ENCODE measurements at regions not wholly inside any gene's neighbourhood (a gene's known extent, or its start where the extent isn't known, plus 50 kb on each side); places are given as distances from the start of the nearest gene placed in this dataset.

DNA sequence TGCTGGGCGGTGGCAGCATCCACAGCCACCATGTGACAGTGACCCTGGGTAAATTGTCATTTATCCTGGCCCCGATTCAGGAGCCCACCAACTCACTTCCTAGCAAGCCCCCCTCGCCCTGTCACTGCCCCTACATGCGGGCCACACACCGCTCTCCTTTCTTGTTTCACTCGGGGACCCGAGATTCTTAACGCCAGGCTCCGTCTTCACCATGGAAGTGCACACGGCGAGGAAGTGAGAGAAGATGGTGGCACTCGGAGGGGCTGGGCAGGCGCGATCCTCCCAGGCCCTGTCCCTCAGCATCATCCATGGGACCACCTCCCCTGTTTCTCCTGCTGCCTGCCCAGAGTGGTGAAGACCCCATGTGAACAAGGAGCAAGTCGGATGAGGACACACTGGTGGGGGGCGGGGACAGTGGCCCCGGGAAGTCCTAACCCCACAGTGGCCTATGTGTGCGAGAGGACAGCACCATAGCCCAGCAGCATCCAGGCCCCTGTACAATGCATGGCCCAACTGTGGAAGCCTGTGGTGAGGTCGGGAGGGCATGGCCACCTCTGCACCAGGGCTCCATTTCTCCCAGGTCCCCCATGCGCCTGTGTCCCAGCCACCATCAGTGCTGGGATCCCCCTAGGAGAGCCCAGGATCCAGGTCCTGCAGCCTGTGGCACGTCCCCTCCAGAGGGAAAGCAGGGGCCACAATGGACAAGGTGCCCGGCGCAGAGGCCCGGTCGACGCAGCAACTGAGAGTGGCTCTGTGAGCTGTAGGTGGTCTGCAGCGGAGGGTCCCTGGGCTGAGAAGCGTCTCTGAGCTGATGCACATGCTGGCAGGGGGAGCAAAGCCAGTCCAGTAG, 262.8 kb downstream of the BRD1 start:
- DNase-seq = no peak

DNA sequence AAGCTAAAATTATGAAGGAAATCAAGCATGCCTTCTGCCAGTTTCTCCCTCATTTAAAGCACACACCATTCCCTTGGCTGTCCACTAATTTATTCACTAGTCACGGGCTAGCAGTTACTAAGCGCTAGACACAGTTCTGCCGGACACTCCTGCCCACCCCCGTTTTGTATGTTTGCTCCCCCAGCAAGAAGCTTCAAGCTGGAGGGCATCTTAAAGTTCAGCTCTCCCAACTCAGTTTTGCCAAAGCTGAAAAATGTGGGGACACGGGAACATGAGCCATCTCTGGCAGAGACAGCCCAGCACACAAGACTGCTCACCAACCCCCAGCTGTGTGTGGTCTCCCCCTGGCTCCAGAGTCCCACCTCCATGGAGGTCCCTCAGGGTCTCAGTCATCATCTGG, 263.6 kb downstream of the BRD1 start:
- DNase-seq = no peak

DNA sequence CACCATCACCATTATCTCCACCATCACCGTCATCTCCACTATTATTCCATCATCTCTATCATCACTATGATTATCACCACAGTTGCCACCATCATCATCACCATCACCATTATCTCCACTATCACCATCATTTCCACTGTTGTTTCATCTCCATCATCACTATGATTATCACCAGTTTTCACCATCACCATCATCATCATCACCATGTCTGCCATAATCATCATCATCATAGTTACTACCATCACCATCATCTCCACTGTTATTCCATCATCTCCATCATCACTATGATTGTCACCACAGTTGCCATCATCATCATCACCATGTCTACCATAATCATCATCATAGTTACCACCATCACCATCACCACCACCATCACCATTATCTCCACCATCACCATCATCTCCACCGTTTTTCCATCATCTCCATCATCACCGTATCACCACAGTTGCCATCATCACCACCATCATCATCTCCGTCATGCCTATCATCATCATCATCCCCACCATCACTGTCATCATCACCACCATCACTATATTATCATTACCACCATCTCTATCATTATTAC, 264.9 kb downstream of the BRD1 start:
- no peak for DNase-seq

DNA sequence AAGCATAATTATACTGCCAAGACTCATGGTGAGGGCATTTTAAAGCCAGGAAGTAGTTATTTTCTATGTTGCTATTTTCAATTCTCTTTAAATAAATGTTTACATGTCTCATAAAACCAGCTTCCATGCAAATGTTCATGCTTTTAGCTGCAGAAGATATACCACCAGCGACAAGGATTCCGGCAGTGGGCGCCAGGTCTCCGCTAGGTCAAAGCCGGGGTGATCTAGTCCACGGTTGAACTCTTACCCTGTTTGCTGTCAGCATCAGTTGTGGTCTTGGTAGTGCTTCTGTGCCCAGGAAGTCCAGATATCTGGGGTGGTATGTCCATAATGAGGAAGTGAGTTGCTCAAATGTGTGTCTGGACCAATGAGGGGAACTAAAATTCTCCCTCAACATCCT, 265.7 kb downstream of the BRD1 start:
- DNase-seq = no peak

DNA sequence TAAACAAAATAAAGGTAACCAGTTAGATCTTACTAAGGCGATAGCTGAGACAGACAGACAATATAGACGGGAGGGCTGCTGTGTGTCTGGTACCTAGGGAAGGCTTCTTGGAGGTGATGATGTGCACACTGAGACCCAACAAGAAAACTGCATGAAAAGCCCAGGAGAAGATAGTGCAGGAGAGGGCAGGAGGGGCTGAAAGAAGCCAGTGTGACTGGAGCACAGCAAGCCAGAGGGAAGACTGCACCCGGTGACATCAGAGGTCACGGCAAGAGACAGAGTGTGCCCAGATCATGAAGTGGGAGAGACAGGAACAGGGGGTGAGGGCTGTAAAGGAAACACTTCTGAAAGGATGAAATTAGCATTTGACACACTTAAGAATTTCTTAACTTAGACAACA, 266.3 kb downstream of the BRD1 start:
- DNase-seq = no peak

DNA sequence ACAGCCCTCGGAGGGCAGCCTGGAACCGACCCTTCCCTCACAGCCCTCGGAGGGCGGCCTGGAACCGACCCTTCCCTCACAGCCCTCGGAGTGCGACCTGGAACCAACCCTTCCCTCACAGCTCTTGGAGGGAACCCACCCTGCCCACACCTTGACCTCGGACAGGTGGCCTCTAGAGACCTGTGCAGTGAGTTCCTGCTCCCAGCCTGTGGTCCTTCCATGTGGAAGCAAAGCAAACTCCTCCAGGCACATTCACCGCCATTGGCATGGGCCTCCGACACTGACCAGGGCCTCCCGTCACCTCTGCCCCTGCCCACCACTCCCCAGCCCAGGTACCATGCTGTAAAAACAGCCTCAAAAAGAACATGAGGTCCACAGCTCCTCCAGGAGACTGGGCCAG, 272.1 kb downstream of the BRD1 start:
- no peak for DNase-seq

DNA sequence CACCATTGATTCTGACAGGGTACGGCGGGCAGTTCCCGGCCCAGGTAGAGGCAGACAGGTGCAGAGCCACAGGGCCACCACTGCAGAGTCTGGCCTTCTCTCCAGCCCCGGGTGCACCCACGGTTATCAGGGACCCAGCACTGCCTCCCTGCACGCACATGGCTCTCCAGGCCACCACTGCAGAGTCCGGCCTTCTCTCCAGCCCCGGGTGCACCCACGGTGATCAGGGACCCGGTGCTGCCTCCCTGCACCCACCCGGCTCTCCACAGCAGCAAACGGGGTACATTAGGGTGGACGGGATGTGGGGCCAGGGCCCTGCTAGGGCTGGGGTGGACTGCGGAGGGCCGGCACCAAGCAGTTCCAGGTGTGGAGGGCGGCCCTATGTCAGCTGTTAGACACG, 272.9 kb downstream of the BRD1 start:
- no peak for DNase-seq

DNA sequence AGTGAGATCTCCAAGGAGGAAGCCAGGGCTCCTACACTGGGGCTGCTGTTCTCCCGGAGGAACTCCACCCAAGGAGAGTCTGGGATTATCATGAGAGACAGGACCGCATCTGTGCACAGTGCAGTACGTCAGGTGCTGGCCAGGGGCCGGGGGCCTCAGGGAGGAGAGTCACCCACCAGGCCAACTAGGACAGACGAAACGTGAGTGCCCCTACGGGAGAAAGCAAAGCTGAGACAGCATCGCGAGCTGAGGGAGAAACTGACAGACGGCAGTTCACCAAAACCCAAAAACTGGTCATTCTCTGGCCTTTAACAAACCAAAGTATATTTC, 273.4 kb downstream of the BRD1 start:
- DNase-seq = no peak

DNA sequence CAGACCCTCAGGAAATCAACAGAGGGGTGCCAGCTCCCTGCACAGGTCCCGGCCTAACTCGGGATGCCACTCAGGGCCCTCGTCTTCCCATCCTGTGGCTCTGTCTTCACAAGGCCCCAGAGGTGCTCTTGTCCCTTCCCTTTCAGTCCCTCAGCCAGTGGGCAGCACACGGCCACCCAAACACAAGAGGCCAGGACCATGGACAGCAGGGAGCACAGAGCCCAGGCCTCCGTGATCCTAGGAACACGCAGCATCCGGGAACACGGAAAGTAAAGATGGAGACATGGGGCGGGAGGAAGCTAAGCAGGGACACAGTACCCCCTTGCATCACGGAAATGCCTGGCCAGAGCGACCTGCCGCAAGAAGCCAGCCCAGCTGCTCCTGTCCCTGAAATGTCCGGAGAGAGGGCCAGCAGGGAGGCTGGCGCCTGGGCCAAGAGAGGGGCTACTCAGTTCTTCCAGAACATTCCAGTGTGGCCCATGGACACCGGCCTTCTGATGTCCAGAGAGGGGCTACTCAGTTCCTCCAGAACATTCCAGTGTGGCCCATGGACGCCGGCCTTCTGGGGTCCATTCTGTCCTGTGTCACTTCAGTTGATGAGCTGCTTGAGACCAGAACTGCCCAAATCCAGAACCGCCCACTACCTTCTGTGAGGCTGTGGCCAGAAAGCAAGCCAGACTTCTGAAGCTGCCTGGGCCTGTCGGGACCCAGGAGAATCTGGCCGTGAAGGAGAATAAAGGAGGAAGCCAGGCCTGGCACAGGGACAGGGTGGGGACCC, 274.0 kb downstream of the BRD1 start:
- DNase-seq = no peak

DNA sequence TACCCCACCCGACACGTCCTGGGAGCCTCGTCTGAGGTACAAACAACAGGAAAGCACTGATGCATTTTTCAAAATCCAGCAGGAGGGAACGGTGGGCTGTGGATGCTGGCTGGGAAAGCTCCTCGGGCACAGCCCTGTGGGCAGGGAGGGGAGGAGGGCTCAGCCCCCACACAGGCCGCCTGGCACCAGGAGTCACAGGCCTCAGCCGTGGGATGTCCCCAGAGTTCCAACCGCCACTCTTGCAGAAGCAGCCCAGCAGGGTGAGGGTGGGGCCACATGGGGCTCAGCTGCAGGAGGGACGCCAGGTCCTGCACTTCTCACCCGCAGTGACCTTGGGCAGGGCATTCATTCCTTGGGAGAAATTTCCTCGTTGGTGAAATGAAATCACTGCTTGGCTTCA, 274.6 kb downstream of the BRD1 start:
- no peak for DNase-seq

DNA sequence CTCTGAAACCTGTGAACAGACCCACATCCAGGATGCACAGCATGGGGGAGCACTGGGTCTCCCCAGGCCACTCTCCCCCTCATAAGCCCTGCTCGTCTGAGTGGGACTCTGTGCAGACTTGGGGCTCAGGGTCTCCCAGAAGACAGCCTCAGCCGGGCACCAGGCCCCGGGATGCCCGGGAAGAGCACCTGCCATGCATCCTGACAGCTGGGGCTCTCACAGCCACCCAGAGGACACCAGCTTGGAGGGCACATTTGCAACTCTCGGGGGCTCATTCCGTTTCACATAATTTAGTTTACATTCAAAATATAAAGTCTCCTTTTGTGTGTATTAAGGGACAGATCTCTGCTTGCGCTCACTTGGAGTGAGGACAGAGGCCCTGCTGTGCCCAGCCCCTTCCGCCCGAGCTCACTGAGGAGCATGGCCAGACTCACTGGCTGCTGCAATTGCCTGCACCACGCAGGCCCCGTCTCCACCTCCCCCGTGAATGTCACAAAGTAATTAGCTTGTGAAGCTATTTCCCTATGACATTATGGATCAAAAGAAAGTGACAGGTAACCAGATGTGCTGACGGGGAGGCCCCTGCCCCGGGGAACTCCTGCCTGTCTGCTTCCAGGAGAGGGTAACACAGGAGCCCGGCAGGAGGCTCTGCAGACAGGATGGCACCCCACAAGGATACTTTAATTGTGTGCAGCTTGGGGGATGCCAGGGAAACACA, 275.6 kb downstream of the BRD1 start:
- DNase-seq = no peak

DNA sequence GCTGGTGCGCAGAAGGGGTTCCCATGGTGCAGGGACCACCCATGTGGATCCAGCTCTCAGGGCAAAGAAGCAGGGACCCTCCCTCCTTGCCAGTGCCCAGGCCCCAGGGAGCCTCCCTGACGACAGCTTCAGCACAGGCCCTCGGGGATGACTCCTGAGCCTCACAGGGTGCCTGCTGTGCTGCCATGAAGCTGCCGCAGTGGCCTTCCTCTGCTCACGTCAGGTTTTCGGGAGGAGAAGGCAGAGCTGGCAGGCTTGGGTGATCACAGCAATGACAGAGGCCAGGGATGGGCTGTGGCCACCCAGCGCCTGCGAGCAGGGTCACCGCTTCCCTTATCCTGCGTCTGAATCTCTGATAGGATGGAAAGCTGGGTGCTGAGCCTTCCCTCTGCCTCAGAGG, 276.2 kb downstream of the BRD1 start:
- no peak for DNase-seq

DNA sequence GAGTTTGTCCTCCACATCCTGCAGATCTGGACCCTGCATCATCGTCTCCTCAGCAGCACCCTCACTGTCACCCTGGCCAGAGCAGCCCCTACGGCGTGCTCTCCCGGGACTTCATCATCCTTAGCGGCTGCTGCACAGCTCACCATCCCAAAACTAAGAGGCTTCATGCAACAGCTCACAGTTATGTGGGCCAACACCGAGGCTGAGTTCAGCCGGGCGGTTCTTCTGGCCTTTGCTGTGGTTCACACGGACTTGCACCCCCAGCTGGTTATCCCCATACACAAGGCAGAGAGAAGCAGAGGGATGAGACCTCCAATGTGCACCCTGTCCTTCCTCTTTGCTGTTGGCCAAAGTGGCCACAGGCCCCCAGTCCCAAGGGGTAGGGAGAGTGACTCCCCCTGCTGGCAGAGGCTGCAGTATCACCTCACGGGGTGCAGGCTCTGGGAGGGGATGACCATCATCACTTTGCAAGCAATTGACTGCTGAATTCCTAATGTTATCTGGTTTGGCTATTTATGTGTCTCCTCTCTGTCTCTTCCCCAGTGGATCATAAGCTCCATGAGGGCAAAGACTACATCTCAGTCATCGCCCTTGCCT, 276.8 kb downstream of the BRD1 start:
- no peak for DNase-seq

DNA sequence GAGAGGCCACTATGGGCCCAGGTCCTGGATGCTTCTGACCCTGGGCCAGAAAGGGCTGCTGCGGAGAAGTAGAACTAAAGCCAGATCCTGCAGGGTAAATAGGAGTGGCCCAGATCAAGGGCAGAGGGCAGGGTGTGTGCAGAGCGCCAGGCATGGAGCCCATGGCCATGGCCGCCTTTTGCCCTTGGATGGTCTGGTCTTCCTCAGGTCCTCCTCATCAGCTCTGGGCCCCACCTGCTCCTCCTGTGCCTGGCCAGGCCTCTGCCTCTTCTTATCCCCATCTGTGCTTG, 277.6 kb downstream of the BRD1 start:
- DNase-seq = no peak

DNA sequence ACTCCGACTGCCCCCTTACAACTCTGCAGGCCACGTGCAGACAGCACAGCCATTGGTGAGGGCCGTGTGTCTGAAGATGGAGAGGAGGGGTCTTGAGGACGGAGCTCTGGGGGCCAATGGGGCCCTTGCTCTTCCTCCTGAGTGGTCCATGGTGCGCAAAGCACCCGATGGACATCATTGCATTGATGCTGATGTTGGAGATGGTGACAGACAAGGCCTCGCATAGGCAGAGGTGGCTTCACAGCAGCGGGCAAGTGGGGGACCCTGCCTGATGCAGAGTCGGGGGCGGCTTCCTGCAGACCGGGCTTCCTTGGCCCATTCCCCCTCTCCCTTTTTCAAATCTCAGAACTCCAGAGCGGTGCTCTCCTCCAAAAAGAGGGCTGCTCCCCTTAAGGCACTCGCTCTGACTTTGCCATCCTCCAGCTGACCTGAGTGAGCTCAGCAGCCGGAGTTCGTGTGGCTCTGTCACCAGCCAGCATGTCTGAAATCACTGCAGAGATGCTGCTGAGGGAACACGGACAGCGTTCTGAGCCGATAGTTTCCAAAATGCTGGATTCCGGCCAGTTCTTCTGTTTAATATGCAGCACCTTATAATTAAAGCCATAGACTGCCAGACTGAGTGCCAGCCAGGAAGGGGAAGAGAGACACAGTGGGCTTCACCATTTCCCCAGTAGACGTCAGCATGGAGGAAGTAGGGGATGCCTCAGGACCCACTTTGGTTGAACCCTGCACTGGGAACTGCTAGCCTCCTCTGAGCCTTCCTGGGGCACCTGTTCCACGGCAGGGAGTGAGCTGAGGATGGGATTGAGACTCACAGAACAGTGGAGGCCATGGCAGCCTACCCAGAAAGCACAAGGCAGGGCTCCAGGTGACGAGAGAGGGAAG, 278.2 kb downstream of the BRD1 start:
- no peak for DNase-seq

DNA sequence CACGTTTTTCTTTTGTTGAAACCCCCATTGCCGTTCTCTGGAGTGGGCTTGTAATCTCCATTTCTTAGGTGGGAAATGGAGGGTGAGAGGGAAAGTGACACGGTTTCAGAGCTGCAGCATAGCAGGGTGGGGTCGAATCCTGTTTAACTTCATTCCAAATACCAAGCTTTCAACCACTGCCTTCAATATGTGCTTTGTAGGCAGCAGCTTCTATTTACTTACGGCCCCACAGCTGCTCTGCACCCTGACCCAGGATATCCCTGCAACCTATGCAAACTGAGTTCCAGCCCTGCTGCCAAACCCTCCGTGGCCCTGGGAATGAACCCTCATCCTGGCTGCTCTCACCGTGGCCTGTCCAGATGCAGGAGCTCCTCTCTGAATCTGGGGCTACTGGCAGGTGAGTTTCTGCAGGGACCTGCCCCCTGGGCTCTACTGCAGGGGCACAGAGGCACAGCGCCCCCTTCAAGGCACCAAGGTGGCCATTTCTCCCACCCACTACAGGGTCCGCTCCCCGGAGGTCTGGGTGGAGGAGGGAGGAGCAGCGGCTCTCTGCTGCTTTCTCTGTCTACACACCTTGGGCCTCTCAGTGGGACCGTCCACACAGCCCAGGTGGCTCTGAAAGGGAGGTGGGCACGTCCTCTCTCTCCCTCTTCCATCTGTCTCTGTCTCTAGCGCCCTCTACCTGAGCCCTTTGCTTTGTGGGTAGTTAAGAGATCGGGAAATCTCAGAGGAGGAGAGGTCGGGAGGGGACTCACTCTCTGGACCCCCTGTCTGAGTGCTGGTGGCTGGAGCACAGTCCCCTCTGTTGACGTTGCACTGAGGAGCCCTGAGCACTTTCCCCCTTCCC, 279.1 kb downstream of the BRD1 start:
- DNase-seq = no peak

DNA sequence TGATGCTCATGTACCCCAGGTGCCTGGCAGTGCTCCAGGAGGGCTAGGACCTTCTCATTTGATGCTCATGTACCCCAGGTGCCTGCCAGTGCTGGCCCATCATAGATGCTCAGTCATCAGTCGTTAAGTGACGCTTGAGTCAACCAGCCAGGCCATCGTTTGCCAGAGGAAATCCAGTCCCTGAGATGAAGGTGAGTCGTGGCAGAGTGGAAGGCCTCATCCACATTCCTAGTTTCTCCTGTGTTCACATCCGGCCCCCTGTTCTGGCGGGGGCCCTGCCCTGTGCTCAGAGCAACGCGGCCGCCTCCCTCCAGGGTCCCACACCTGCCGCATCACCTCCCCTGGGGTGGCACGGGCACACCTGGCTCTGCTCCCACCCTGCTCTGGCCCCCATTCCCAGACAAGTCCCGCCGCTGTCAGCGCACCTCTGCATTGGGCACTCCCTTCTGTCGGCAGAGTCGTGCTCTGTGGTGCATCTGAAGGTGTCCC, 279.9 kb downstream of the BRD1 start:
- no peak for DNase-seq

DNA sequence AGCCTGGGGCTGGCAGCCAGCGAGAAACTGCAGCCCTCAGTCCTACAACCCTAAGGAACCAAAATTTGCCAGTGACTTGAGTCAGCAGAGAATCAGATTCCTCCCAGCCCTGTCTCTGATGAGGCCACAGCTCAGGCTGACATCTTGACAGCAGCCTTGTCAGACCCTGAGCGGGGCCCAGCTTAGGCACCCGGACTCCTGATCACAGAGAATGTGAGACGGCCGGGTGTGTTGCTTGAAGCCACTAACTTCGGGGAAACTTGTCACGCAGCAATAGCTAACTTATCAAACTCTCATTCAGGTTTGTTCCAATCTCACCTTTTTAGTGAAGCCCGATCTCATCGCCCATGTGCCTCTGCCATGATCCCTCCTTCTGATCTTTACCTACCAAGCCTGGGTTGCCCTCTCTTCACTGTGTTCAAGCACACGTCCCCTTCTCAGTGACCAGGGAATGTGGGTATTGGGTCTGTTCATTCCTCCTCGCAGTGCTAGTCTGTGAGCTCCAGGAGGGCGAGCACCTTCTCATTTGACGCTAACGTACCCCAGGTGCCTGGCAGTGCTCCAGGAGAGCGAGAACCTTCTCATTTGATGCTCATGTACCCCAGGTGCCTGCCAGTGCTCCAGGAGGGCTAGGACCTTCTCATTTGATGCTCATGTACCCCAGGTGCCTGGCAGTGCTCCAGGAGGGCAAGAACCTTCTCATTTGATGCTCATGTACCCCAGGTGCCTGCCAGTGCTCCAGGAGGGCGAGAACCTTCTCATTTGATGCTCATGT, 280.7 kb downstream of the BRD1 start:
- no peak for DNase-seq

DNA sequence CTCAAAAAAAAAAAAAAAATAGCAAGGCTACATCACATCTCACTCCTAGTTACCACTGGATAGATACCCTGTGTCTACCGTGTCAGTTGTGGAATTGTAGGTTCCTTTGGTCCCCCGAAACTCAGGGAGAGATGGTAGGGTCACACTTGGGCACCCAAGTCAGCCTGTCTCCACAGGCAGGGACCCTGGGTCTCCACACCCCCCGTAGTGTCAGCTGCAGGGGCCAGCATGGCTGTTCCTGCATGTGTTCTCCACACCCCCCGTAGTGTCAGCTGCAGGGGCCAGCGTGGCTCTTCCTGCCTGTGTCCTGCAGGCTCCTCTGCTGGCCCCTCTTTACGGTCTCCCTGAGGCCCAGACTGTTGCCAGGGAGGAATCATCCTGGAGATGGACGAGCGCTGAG, 282.1 kb downstream of the BRD1 start:
- no peak for DNase-seq

DNA sequence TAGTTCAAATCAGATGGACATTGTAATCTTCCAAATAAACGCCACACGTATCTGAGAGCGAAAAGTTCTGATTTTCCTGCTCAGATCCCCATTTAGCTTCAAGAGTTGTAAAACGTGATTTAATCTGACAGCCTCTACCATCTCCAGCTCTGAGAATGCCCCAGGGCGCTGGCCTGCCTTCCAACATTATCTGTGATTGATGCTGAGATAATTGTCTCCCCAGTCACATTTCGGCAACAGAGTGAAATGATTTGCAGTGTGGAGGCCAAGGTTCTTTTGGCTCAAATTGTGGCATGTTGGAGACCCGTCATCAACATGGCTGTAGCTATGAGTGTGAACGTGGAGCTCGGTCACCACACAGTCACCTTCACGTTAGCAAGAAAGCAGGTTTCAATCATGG, 283.4 kb downstream of the BRD1 start:
- DNase-seq = no peak

All from activated T-cell treated with anti-CD3 and anti-CD28 coated beads, Interleukin-2, amount 50 U/mL, for 48 hours (primary cell).